Trophoblast cell (in vitro differentiated cells and primary cell): ENCODE measurements at regions not wholly inside any gene's neighbourhood (a gene's known extent, or its start where the extent isn't known, plus 50 kb on each side); places are given as distances from the start of the nearest gene placed in this dataset.

ENCODE experiments used
- DNase-seq, 2 donors: peaks; one replicate each; pipeline ENCODE4 v3.0.0-alpha.2; 2016
- H2AFZ ChIP-seq: 2 replicates; pipeline ENCODE4 v1.6.1; 2013; ENCODE audit warnings: low read length, moderate library complexity, mild to moderate bottlenecking; ENCODE audit not compliant: insufficient read depth, poor library complexity
- H2AK5ac ChIP-seq: 2 replicates; pipeline ENCODE4 v1.6.1; 2013; ENCODE audit warnings: mild to moderate bottlenecking, low read length
- H2BK120ac ChIP-seq: 2 replicates; pipeline ENCODE4 v1.6.1; 2013; ENCODE audit warnings: low read length, mild to moderate bottlenecking, moderate library complexity; ENCODE audit not compliant: insufficient read depth, poor library complexity
- H2BK12ac ChIP-seq: 2 replicates; pipeline ENCODE4 v1.6.1; 2013; ENCODE audit warnings: mild to moderate bottlenecking, low read length, moderate library complexity
- H2BK5ac ChIP-seq: 2 replicates; pipeline ENCODE4 v1.6.1; 2013; ENCODE audit warnings: low read length, low read depth, moderate library complexity, mild to moderate bottlenecking; ENCODE audit not compliant: poor library complexity
- H3K14ac ChIP-seq: 2 replicates; pipeline ENCODE4 v1.6.1; 2013; ENCODE audit warnings: mild to moderate bottlenecking, low read length
- H3K18ac ChIP-seq: 2 replicates; pipeline ENCODE4 v1.6.1; 2013; ENCODE audit warnings: mild to moderate bottlenecking, low read length
- H3K23ac ChIP-seq: 2 replicates; pipeline ENCODE4 v1.6.1; 2013; ENCODE audit warnings: low read length
- H3K27ac ChIP-seq: 2 replicates; pipeline ENCODE4 v1.5.1; 2013; ENCODE audit warnings: low read depth, mild to moderate bottlenecking, inconsistent platforms, low read length, moderate library complexity
- H3K27me3 ChIP-seq: 2 replicates; pipeline ENCODE4 v1.6.1; 2013; ENCODE audit warnings: inconsistent platforms, mild to moderate bottlenecking, low read length, moderate library complexity; ENCODE audit not compliant: insufficient read depth
- H3K36me3 ChIP-seq, 2 experiments: 1 replicate in 1 of 2; 2 replicates in 1 of 2; pipeline ENCODE4 v1.6.1; 2013; ENCODE audit warnings: low read length in 2 of 2, mild to moderate bottlenecking in 2 of 2, moderate library complexity in 1 of 2; ENCODE audit not compliant: insufficient read depth in 2 of 2, control insufficient read depth in 1 of 2
- H3K4ac ChIP-seq: 2 replicates; pipeline ENCODE4 v1.6.1; 2013; ENCODE audit warnings: low read depth, mild to moderate bottlenecking, low read length, moderate library complexity
- H3K4me1 ChIP-seq, 2 experiments: 1 replicate in 1 of 2; 2 replicates in 1 of 2; pipeline ENCODE4 v1.6.1; 2013; ENCODE audit warnings: low read length in 2 of 2, mild to moderate bottlenecking in 2 of 2, moderate library complexity in 1 of 2; ENCODE audit not compliant: insufficient read depth in 2 of 2, control insufficient read depth in 1 of 2
- H3K4me2 ChIP-seq: 2 replicates; pipeline ENCODE4 v1.6.1; 2013; ENCODE audit warnings: inconsistent platforms, mild to moderate bottlenecking, low read length, moderate library complexity
- H3K4me3 ChIP-seq: 2 replicates; pipeline ENCODE4 v1.5.1; 2013; ENCODE audit warnings: mild to moderate bottlenecking, low read depth, low read length, inconsistent platforms
- H3K79me1 ChIP-seq: one replicate; pipeline ENCODE4 v1.6.1; 2013; ENCODE audit warnings: low read length
- H3K79me2 ChIP-seq: 2 replicates; pipeline ENCODE4 v1.6.1; 2013; ENCODE audit warnings: low read length, mild to moderate bottlenecking; ENCODE audit not compliant: control insufficient read depth, insufficient read depth, poor library complexity
- H3K9ac ChIP-seq: 2 replicates; pipeline ENCODE4 v1.6.1; 2013; ENCODE audit warnings: mild to moderate bottlenecking, low read length
- H3K9me3 ChIP-seq: 2 replicates; pipeline ENCODE4 v1.6.1; 2013; ENCODE audit warnings: low read depth, mild to moderate bottlenecking, control low read depth, inconsistent platforms, low read length; ENCODE audit not compliant: insufficient read depth
- H4K12ac ChIP-seq: 2 replicates; pipeline ENCODE4 v1.6.1; 2013; ENCODE audit warnings: low read depth, mild to moderate bottlenecking, low read length, moderate library complexity
- H4K8ac ChIP-seq: 2 replicates; pipeline ENCODE4 v1.6.1; 2013; ENCODE audit warnings: low read depth, mild to moderate bottlenecking, low read length, moderate library complexity
- H4K91ac ChIP-seq: one replicate; pipeline ENCODE4 v1.6.1; 2013; ENCODE audit warnings: low read depth, mild to moderate bottlenecking, low read length, moderate library complexity
- WGBS: extraction: QIAGEN DNeasy Blood & Tissue Kit; methylation state at CpG from one replicate; pipeline ENCODE4 v1.1.7; 2013; ENCODE audit warnings: missing lambda C conversion rate; ENCODE audit not compliant: insufficient read length, insufficient coverage; ENCODE audit errors: extremely low coverage; 5-methylcytosine and 5-hydroxymethylcytosine counted together

GRCh38 chr1:30162565-30162964 is 560.8 kb downstream of the MATN1 start:
- Histone ChIP-seq H2BK12ac (no peak overlapping the region), H4K8ac (no peak overlapping the region), H3K4me1 (no peaks in the 10 kb centered on the region), H3K4me3 (no peak overlapping the region), H3K36me3 (no peaks in the 10 kb centered on the region), H3K9me3 (peaks cover 3% of the 10 kb centered on the region), H3K79me2 (no peaks in the 10 kb centered on the region), H2AFZ (no peak overlapping the region), H3K4me2 (no peak overlapping the region), H3K18ac (no peak overlapping the region), H2AK5ac (no peak overlapping the region), H3K4ac (no peak overlapping the region), H3K79me1 (no peaks in the 10 kb centered on the region), H4K12ac (no peak overlapping the region), H3K14ac (no peak overlapping the region), H3K23ac (no peak overlapping the region), H2BK120ac (no peak overlapping the region), H3K27ac (no peak overlapping the region), H2BK5ac (no peak overlapping the region), H3K27me3 (no peaks in the 10 kb centered on the region), H4K91ac (no peak overlapping the region), H3K9ac (no peak overlapping the region)
- no CpG with 5 or more reads among the region's 2 CpGs for WGBS
- no peak for DNase-seq

- H2BK5ac ChIP-seq = no peak overlapping the region
- H3K27ac ChIP-seq = no peak overlapping the region
- H4K12ac ChIP-seq = no peak overlapping the region
- no peak overlapping the region for H2AFZ ChIP-seq
- no peak overlapping the region for H3K23ac ChIP-seq
- DNase-seq = no peak
- no peak overlapping the region for H4K91ac ChIP-seq
- H3K9me3 ChIP-seq = peaks cover 3% of the 10 kb centered on the region
- H3K9ac ChIP-seq = no peak overlapping the region
- H3K18ac ChIP-seq = no peak overlapping the region
- H3K4me3 ChIP-seq = no peak overlapping the region
- H3K4me2 ChIP-seq = no peak overlapping the region
- WGBS = no CpG with 5 or more reads among the region's 6 CpGs
- no peaks in the 10 kb centered on the region for H3K79me1 ChIP-seq
- no peaks in the 10 kb centered on the region for H3K4me1 ChIP-seq
- no peak overlapping the region for H4K8ac ChIP-seq
- no peaks in the 10 kb centered on the region for H3K79me2 ChIP-seq
- no peak overlapping the region for H2BK12ac ChIP-seq
- H3K36me3 ChIP-seq = no peaks in the 10 kb centered on the region
- no peak overlapping the region for H3K4ac ChIP-seq
- no peak overlapping the region for H3K14ac ChIP-seq
- H3K27me3 ChIP-seq = no peaks in the 10 kb centered on the region
- H2BK120ac ChIP-seq = no peak overlapping the region
- no peak overlapping the region for H2AK5ac ChIP-seq
These were observed 561.4 kb downstream of the MATN1 start for GRCh38 chr1:30161953-30162352.

- no peaks in the 10 kb centered on the region for H3K79me2 ChIP-seq
- no peak overlapping the region for H2BK120ac ChIP-seq
- no peak overlapping the region for H3K4ac ChIP-seq
- H4K12ac ChIP-seq = no peak overlapping the region
- H2AFZ ChIP-seq = no peak overlapping the region
- no peak overlapping the region for H4K91ac ChIP-seq
- H3K23ac ChIP-seq = no peak overlapping the region
- H3K79me1 ChIP-seq = no peaks in the 10 kb centered on the region
- H2AK5ac ChIP-seq = no peak overlapping the region
- H3K27ac ChIP-seq = no peak overlapping the region
- no peaks in the 10 kb centered on the region for H3K36me3 ChIP-seq
- peaks cover 3% of the 10 kb centered on the region for H3K9me3 ChIP-seq
- no peaks in the 10 kb centered on the region for H3K4me1 ChIP-seq
- H3K9ac ChIP-seq = no peak overlapping the region
- no peak for DNase-seq
- H3K4me2 ChIP-seq = no peak overlapping the region
- H3K18ac ChIP-seq = no peak overlapping the region
- no peak overlapping the region for H2BK12ac ChIP-seq
- H3K14ac ChIP-seq = no peak overlapping the region
- no peak overlapping the region for H3K4me3 ChIP-seq
- no peak overlapping the region for H2BK5ac ChIP-seq
- H4K8ac ChIP-seq = no peak overlapping the region
- no peaks in the 10 kb centered on the region for H3K27me3 ChIP-seq
- no CpG with 5 or more reads among the region's 12 CpGs for WGBS
These were observed 562.2 kb downstream of the MATN1 start for GRCh38 chr1:30160999-30161689.

GRCh38 chr1:30159015-30159414 is 564.4 kb downstream of the MATN1 start:
- H2BK120ac ChIP-seq = no peak overlapping the region
- H2BK5ac ChIP-seq = no peak overlapping the region
- no peak overlapping the region for H2AK5ac ChIP-seq
- H3K9ac ChIP-seq = no peak overlapping the region
- WGBS = no CpG with 5 or more reads among the region's 3 CpGs
- H4K8ac ChIP-seq = no peak overlapping the region
- no peak overlapping the region for H3K14ac ChIP-seq
- H3K27ac ChIP-seq = no peak overlapping the region
- H3K4ac ChIP-seq = no peak overlapping the region
- H2AFZ ChIP-seq = no peak overlapping the region
- H3K4me1 ChIP-seq = no peaks in the 10 kb centered on the region
- no peaks in the 10 kb centered on the region for H3K79me1 ChIP-seq
- no peaks in the 10 kb centered on the region for H3K27me3 ChIP-seq
- H2BK12ac ChIP-seq = no peak overlapping the region
- no peak overlapping the region for H3K4me2 ChIP-seq
- no peak for DNase-seq
- H3K4me3 ChIP-seq = no peak overlapping the region
- no peak overlapping the region for H4K91ac ChIP-seq
- no peak overlapping the region for H3K18ac ChIP-seq
- no peak overlapping the region for H3K23ac ChIP-seq
- no peaks in the 10 kb centered on the region for H3K79me2 ChIP-seq
- H3K36me3 ChIP-seq = no peaks in the 10 kb centered on the region
- H4K12ac ChIP-seq = no peak overlapping the region
- H3K9me3 ChIP-seq = peaks cover 3% of the 10 kb centered on the region
